HL-60 (cell line): ENCODE measurements at regions not wholly inside any gene's neighbourhood (a gene's known extent, or its start where the extent isn't known, plus 50 kb on each side); places are given as distances from the start of the nearest gene placed in this dataset.
A peak's percentile ranks its signal among the peaks of the same experiment; 100 is the strongest.

ENCODE experiments used
- DNase-seq, 2 experiments: peaks; one replicate each; pipeline ENCODE4 v3.0.0-alpha.2; 2010 to 2020; ENCODE audit warnings: low read depth in 1 of 2, low spot score in 1 of 2
- H3K27ac ChIP-seq: fragments of 250-450 bp; sonication (Bioruptor Pico); replicated peaks from 2 replicates; pipeline ENCODE4 v1.5.1; 2020; ENCODE audit warnings: mild to moderate bottlenecking, moderate library complexity
- H3K27me3 ChIP-seq: fragments of 250-450 bp; sonication (Bioruptor Pico); 2 replicates; pipeline ENCODE4 v1.5.1; 2021; ENCODE audit warnings: mild to moderate bottlenecking, moderate library complexity; ENCODE audit not compliant: insufficient read depth, poor library complexity, severe bottlenecking
- H3K4me3 ChIP-seq: replicated peaks from 2 replicates; pipeline ENCODE4 v1.5.1; 2011; ENCODE audit warnings: mild to moderate bottlenecking, control low read depth, low read length; ENCODE audit not compliant: insufficient read depth
- CTCF ChIP-seq: IDR thresholded peaks from one replicate; pipeline ENCODE4 v1.5.1; 2011; ENCODE audit warnings: low read length, control low read depth, inconsistent platforms; ENCODE audit not compliant: insufficient read depth
- GABPA ChIP-seq: IDR thresholded peaks from 2 replicates; pipeline ENCODE4 v1.6.1; 2012; ENCODE audit warnings: low read depth
- POLR2AphosphoS5 ChIP-seq: IDR thresholded peaks from 2 replicates; pipeline ENCODE4 v1.6.1; 2012; ENCODE audit warnings: low read depth
- SPI1 ChIP-seq: IDR thresholded peaks from 2 replicates; pipeline ENCODE4 v1.6.1; 2012; ENCODE audit warnings: low read depth, mild to moderate bottlenecking, borderline replicate concordance
- TF ChIP-seq, protein P1 (sequence below): IDR thresholded peaks from 2 replicates; pipeline ENCODE4 v1.6.1; 2012; ENCODE audit warnings: low read depth; ENCODE audit not compliant: insufficient replicate concordance

- Histone ChIP-seq H3K4me3 (no peak overlapping the region), H3K27me3 (peaks cover 7% of the 10 kb centered on the region), H3K27ac (no peak overlapping the region)
- no peak for TF ChIP-seq GABPA
- no peak for TF ChIP-seq SPI1
- TF ChIP-seq, protein P1, sequence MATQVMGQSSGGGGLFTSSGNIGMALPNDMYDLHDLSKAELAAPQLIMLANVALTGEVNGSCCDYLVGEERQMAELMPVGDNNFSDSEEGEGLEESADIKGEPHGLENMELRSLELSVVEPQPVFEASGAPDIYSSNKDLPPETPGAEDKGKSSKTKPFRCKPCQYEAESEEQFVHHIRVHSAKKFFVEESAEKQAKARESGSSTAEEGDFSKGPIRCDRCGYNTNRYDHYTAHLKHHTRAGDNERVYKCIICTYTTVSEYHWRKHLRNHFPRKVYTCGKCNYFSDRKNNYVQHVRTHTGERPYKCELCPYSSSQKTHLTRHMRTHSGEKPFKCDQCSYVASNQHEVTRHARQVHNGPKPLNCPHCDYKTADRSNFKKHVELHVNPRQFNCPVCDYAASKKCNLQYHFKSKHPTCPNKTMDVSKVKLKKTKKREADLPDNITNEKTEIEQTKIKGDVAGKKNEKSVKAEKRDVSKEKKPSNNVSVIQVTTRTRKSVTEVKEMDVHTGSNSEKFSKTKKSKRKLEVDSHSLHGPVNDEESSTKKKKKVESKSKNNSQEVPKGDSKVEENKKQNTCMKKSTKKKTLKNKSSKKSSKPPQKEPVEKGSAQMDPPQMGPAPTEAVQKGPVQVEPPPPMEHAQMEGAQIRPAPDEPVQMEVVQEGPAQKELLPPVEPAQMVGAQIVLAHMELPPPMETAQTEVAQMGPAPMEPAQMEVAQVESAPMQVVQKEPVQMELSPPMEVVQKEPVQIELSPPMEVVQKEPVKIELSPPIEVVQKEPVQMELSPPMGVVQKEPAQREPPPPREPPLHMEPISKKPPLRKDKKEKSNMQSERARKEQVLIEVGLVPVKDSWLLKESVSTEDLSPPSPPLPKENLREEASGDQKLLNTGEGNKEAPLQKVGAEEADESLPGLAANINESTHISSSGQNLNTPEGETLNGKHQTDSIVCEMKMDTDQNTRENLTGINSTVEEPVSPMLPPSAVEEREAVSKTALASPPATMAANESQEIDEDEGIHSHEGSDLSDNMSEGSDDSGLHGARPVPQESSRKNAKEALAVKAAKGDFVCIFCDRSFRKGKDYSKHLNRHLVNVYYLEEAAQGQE, result no peak
- no peak for TF ChIP-seq CTCF
- DNase-seq, result no peak
These were observed 91.0 kb upstream of the CCBE1 start for GRCh38 chr18:59787998-59788790.

GRCh38 chr18:59784694-59785093, 87.5 kb upstream of the CCBE1 start:
- TF ChIP-seq SPI1 (no peak), CTCF (no peak), GABPA (no peak), POLR2AphosphoS5 (no peak)
- TF ChIP-seq, protein P1, result no peak
- Histone ChIP-seq H3K27me3 (peaks cover 15% of the 10 kb centered on the region), H3K27ac (no peak overlapping the region), H3K4me3 (no peak overlapping the region)
- no peak for DNase-seq

DNA sequence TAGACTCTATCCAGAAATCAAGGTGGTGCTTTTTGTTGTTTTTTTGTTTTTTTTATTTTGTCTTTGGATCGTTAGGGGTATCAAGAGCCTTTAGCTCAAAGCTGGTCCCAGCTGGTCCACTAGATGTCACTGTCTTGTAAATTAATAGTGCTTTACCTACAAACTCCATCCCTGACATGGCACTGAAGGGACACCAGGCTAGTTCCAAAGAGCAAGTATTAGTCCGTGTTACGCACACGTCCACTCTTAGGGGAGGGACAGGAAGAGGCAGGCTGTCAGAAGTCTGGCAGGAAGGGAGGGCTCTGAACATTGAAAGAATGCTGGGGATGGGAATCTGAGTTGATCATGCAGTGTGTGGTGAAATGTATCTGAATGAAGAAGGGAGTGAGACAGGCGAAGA, 85.9 kb upstream of the CCBE1 start:
- no peak for TF ChIP-seq GABPA
- TF ChIP-seq CTCF, result peak; percentile 60

DNA sequence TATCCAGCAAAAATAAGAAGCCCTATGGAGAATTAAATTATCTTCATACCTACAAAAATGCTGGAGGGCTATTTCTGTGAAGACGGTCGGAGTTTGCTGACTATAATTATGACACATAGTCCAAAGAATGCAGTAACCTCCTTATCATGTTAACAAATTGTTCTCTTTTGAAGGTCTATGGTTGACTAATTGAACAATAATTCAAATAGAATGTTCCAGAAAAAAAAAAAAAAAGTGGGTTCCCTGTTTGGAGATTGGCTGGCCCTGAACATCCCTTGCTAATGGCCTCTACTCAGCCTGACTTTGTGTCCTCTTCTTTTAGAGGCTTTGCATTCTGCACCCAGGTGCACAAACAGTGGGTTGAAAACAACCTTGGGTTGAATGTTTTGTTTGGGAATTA, 82.8 kb upstream of the CCBE1 start:
- no peak for DNase-seq
- H3K27me3 ChIP-seq, result peaks cover 8% of the 10 kb centered on the region
- H3K4me3 ChIP-seq, result no peak overlapping the region
- H3K27ac ChIP-seq, result no peak overlapping the region
- TF ChIP-seq SPI1 (no peak), POLR2AphosphoS5 (no peak)

More for the DNA sequence above, 85.9 kb upstream of the CCBE1 start:
- H3K27ac ChIP-seq, result no peak overlapping the region
- DNase-seq, result peak in 1 of 2 experiments; percentile 25
- no peak overlapping the region for H3K4me3 ChIP-seq
- H3K27me3 ChIP-seq, result peaks cover 12% of the 10 kb centered on the region
